ENCODE measurements at regions not wholly inside any gene's neighbourhood (a gene's known extent, or its start where the extent isn't known, plus 50 kb on each side); places are given as distances from the start of the nearest gene placed in this dataset.

DNA sequence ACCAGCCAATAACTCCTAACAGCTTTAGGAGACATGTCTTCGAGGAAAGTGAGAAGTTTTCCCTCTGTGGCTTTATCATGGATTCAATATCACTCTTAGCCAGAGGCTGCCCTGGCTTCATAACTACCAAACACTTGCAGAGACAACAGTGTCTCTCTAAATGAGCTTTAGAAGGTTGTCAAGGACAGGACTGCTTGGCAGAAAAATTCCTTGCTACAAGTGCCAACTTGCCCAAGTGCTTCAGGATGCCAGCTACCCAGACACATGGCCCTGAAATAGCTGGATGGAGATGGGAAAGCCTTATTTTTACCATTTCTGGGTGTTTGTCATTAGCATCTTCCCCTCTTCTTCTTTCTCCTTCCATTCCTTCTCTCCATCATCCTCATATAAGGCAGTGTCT, 137.1 kb upstream of the MDFIC start:
- Histone ChIP-seq H2AFZ (ENCODE audit: low read length) (no peak overlapping the region), H3K9me2 (replicated peaks; ENCODE audit: insufficient read depth, low read length) (no peaks in the 10 kb centered on the region), H4K20me1 (ENCODE audit: insufficient read depth, low read length) (no peaks in the 10 kb centered on the region), H3K9ac (ENCODE audit: low read length) (no peak overlapping the region), H3K9me3 (replicated peaks; ENCODE audit: insufficient read depth, low read length) (no peaks in the 10 kb centered on the region), H3K4me3 (ENCODE audit: low read length) (no peak overlapping the region), H3K4me2 (ENCODE audit: low read depth, low read length) (no peak overlapping the region), H3K27ac (ENCODE audit: low read length) (no peak overlapping the region), H3K27me3 (replicated peaks; ENCODE audit: insufficient read depth, low read length) (no peaks in the 10 kb centered on the region), H3K79me2 (ENCODE audit: low read length) (no peaks in the 10 kb centered on the region), H3F3A (ENCODE audit: insufficient read depth, low read length) (no peaks in the 10 kb centered on the region), H3K36me3 (replicated peaks; ENCODE audit: insufficient read depth, low read length) (no peaks in the 10 kb centered on the region), H3K4me1 (ENCODE audit: low read length) (no peaks in the 10 kb centered on the region)
- no peak for DNase-seq
- TF ChIP-seq, protein P1, sequence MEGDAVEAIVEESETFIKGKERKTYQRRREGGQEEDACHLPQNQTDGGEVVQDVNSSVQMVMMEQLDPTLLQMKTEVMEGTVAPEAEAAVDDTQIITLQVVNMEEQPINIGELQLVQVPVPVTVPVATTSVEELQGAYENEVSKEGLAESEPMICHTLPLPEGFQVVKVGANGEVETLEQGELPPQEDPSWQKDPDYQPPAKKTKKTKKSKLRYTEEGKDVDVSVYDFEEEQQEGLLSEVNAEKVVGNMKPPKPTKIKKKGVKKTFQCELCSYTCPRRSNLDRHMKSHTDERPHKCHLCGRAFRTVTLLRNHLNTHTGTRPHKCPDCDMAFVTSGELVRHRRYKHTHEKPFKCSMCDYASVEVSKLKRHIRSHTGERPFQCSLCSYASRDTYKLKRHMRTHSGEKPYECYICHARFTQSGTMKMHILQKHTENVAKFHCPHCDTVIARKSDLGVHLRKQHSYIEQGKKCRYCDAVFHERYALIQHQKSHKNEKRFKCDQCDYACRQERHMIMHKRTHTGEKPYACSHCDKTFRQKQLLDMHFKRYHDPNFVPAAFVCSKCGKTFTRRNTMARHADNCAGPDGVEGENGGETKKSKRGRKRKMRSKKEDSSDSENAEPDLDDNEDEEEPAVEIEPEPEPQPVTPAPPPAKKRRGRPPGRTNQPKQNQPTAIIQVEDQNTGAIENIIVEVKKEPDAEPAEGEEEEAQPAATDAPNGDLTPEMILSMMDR (IDR thresholded peaks at IDR 0.05; ENCODE audit: low read length): no peak
- TF ChIP-seq EZH2phosphoT487 (IDR thresholded peaks at IDR 0.05; ENCODE audit: low read length): no peak
- no peak for TF ChIP-seq EZH2 (optimal IDR thresholded peaks at IDR 0.05; ENCODE audit: low read depth, low read length)

DNA sequence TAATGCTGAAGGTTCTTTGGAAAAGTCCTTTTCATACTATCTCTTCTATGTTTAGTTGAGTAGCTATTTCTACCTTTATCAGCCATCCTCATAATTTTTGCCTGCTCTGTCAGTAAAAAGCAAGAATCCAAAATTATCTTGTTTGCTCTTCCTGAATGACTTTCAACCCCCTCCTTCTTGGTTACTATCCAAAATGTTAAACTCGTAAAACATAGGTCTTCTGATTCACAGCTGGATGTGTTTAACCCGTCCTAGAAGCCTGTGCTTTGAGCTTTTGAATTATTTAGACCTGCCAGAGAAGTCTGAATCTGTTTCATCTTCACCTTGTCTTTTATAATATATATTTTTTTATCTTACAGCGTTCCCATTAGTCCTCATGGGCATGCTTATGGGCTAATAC, 136.4 kb upstream of the MDFIC start:
- Histone ChIP-seq H3K9ac (ENCODE audit: low read length) (no peak overlapping the region), H3K27me3 (replicated peaks; ENCODE audit: insufficient read depth, low read length) (no peaks in the 10 kb centered on the region), H3K27ac (ENCODE audit: low read length) (no peak overlapping the region), H3K9me3 (replicated peaks; ENCODE audit: insufficient read depth, low read length) (no peaks in the 10 kb centered on the region), H3K79me2 (ENCODE audit: low read length) (no peaks in the 10 kb centered on the region), H3F3A (ENCODE audit: insufficient read depth, low read length) (no peaks in the 10 kb centered on the region), H2AFZ (ENCODE audit: low read length) (no peak overlapping the region), H3K4me3 (ENCODE audit: low read length) (no peak overlapping the region), H4K20me1 (ENCODE audit: insufficient read depth, low read length) (no peaks in the 10 kb centered on the region), H3K36me3 (replicated peaks; ENCODE audit: insufficient read depth, low read length) (no peaks in the 10 kb centered on the region), H3K4me1 (ENCODE audit: low read length) (no peaks in the 10 kb centered on the region), H3K4me2 (ENCODE audit: low read depth, low read length) (no peak overlapping the region), H3K9me2 (replicated peaks; ENCODE audit: insufficient read depth, low read length) (no peaks in the 10 kb centered on the region)
- DNase-seq: no peak
- TF ChIP-seq, protein P1 (IDR thresholded peaks at IDR 0.05; ENCODE audit: low read length): no peak
- TF ChIP-seq EZH2 (optimal IDR thresholded peaks at IDR 0.05; ENCODE audit: low read depth, low read length) (no peak), EZH2phosphoT487 (IDR thresholded peaks at IDR 0.05; ENCODE audit: low read length) (no peak)

DNA sequence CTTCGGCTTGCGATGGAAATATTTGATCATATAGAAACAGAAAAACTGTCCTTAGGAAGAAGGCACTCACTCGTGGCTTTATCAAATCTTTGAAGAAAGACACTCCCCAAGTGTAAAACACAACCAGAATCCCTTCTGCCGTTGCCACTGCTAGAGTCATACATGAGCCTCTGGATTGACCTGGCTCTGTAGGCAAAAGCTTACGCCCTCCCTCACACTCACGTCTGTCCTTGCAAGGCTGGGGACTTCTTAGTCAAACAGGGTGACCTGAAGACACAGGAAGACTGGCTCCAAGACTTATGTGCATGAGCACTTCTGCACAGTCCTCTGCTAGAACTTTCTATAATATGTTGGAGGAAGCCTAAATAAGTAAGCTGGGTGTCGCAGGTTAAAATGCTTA, 135.4 kb upstream of the MDFIC start:
- Histone ChIP-seq H3K4me1 (ENCODE audit: low read length) (no peaks in the 10 kb centered on the region), H3K9ac (ENCODE audit: low read length) (no peak overlapping the region), H3K4me3 (ENCODE audit: low read length) (no peak overlapping the region), H3K9me2 (replicated peaks; ENCODE audit: insufficient read depth, low read length) (no peaks in the 10 kb centered on the region), H3K9me3 (replicated peaks; ENCODE audit: insufficient read depth, low read length) (no peaks in the 10 kb centered on the region), H3K4me2 (ENCODE audit: low read depth, low read length) (no peak overlapping the region), H4K20me1 (ENCODE audit: insufficient read depth, low read length) (no peaks in the 10 kb centered on the region), H2AFZ (ENCODE audit: low read length) (no peak overlapping the region), H3K36me3 (replicated peaks; ENCODE audit: insufficient read depth, low read length) (no peaks in the 10 kb centered on the region), H3F3A (ENCODE audit: insufficient read depth, low read length) (no peaks in the 10 kb centered on the region), H3K79me2 (ENCODE audit: low read length) (no peaks in the 10 kb centered on the region), H3K27ac (ENCODE audit: low read length) (no peak overlapping the region), H3K27me3 (replicated peaks; ENCODE audit: insufficient read depth, low read length) (no peaks in the 10 kb centered on the region)
- DNase-seq: no peak
- TF ChIP-seq EZH2 (optimal IDR thresholded peaks at IDR 0.05; ENCODE audit: low read depth, low read length): no peak
- TF ChIP-seq, protein P1 (IDR thresholded peaks at IDR 0.05; ENCODE audit: low read length): no peak
- TF ChIP-seq EZH2phosphoT487 (IDR thresholded peaks at IDR 0.05; ENCODE audit: low read length): no peak
